Naive thymus-derived CD8-positive, alpha-beta T cell (primary cell): ENCODE measurements at regions not wholly inside any gene's neighbourhood (a gene's known extent, or its start where the extent isn't known, plus 50 kb on each side); places are given as distances from the start of the nearest gene placed in this dataset.
"Not testable (repeated sequence)": the region's sequence is repeated elsewhere in the genome, so short reads cannot be mapped to it uniquely, and the experiment has no call there.

ENCODE experiments used
- ATAC-seq, 2 donors: fragments of 150-1000 bp; cut with Tn5 transposase in 1 of 2; sonication (Bioruptor Pico), chemical (Tn5 transposase) in 1 of 2; 1 replicate in 1 of 2; 2 replicates in 1 of 2; pipeline ENCODE4 v1.10.0; 2021; ENCODE audit warnings: mild to moderate bottlenecking in 2 of 2, moderate library complexity in 2 of 2
- POLR2A ChIA-PET: fragments of 350-600 bp; sonication (Branson Sonifier 250); formaldehyde crosslinking; loops from one replicate; lab custom pipeline; 2021; ENCODE audit warnings: antibody characterized with exemption; lab: Charles Lee
- DNase-seq, 10 donors: peaks; one replicate each; pipeline versions ENCODE4 v3.0.0 to v3.0.0-alpha.2; 2020 to 2022
- H3K27ac Mint-ChIP-seq, 10 donors: one replicate each; pipeline ENCODE4 v1.8.0; 2020 to 2022; ENCODE audit warnings: mild to moderate bottlenecking in 10 of 10, mixed read lengths in 10 of 10, moderate library complexity in 4 of 10, inconsistent platforms in 1 of 10
- H3K27me3 Mint-ChIP-seq, 5 donors: one replicate each; pipeline ENCODE4 v1.8.0; 2021 to 2022; ENCODE audit warnings: mixed read lengths in 5 of 5
- H3K36me3 Mint-ChIP-seq, 3 donors: one replicate each; pipeline ENCODE4 v1.8.0; 2020 to 2022; ENCODE audit warnings: mixed read lengths in 3 of 3, mild to moderate bottlenecking in 2 of 3, inconsistent platforms in 1 of 3
- H3K4me1 Mint-ChIP-seq, 4 donors: one replicate each; pipeline ENCODE4 v1.8.0; 2021 to 2022; ENCODE audit warnings: mixed read lengths in 4 of 4
- H3K4me3 Mint-ChIP-seq, 10 donors: one replicate each; pipeline ENCODE4 v1.8.0; 2020 to 2022; ENCODE audit warnings: mild to moderate bottlenecking in 10 of 10, mixed read lengths in 10 of 10, moderate library complexity in 6 of 10, inconsistent platforms in 1 of 10
- H3K9me3 Mint-ChIP-seq, 9 donors: one replicate each; pipeline ENCODE4 v1.8.0; 2020 to 2022; ENCODE audit warnings: mixed read lengths in 9 of 9, mild to moderate bottlenecking in 3 of 9, inconsistent platforms in 1 of 9, moderate library complexity in 1 of 9

DNA sequence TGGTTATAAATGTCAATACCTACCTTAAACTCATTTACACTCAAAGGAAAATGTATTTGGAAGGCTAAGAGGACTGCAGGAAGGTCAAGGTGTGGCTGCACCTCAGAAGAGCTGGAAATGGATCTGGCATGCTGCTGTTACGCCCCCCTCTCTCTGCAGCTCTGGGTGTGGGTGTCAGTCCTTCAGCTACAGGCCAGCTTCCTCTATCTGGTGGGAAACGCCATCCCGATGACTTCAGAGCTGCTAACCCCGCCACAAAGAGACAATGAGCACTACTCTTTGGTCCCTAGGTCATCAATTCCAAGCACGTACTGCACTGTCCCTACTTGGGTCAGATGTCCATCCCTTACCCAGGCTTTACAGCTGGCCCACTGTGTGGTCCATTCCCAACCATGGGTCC is 74.2 kb downstream of the TEX35 start:
- DNase-seq (no peak), ATAC-seq (no peak)
- Mint-ChIP-seq H3K36me3 (peaks cover 0 to 8% (median 0%) of the 10 kb centered on the region in 3 donors), H3K27ac (no peak overlapping the region), H3K4me1 (peaks cover 0 to 29% (median 0%) of the 10 kb centered on the region in 4 donors), H3K27me3 (peaks cover 10 to 40% (median 13%) of the 10 kb centered on the region in 5 donors), H3K4me3 (no peak overlapping the region), H3K9me3 (peaks cover 0 to 11% (median 5%) of the 10 kb centered on the region in 9 donors)
- POLR2A ChIA-PET, result no interaction called here

DNA sequence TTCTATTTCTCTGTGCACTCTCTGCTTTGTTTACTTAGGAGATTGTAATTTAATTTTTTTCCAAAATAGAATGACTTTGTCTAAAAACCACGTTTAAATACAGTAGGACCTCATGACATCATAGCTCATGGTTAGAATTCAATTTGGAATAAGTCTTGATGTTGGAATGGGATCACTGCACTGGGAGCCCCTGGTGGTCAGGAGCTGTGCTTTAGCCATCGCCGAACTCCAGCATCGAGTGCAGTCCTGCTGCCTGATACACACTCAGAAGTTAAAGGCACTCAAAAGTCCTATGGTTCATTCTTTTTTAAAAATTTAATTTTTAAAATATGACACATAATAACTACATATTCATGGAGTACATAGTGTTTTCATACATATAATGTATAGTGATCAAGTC is 75.1 kb downstream of the TEX35 start:
- ATAC-seq (no peak), DNase-seq (no peak)
- peaks cover 0 to 25% (median 0%) of the 10 kb centered on the region in 4 donors for H3K4me1 Mint-ChIP-seq
- POLR2A ChIA-PET, result interaction anchor here (0.6 kb wide), 1 partner anchor 20 kb away, joined by 4 read pairs; no protein-coding TSS in a partner anchor
- no peak overlapping the region for H3K27ac Mint-ChIP-seq
- H3K9me3 Mint-ChIP-seq, result peaks cover 0 to 13% (median 6%) of the 10 kb centered on the region in 9 donors
- no peak overlapping the region for H3K4me3 Mint-ChIP-seq
- H3K36me3 Mint-ChIP-seq, result peaks cover 0 to 8% (median 0%) of the 10 kb centered on the region in 3 donors
- H3K27me3 Mint-ChIP-seq, result peaks cover 10 to 39% (median 13%) of the 10 kb centered on the region in 5 donors

DNA sequence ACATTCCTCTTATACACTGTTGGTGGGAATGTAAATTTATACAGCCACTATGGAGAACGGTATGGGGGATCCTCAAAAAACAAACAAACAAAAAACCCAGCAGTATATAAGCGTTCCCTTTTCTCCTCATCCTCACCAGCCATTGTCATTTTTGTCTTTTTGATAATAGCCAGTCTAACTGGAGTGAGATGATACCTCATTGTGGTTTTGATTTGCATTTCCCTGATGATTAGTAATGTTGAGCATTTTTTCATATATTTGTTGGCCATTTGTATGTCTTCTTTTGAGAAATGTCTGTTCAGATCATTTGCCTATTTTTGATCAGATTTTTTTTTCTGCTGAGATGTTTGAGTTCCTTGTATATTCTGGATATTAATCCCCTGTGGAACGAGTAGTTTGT is 76.1 kb downstream of the TEX35 start:
- H3K27ac Mint-ChIP-seq, DNase-seq, ATAC-seq, H3K36me3 Mint-ChIP-seq, POLR2A ChIA-PET, H3K4me3 Mint-ChIP-seq: not testable (repeated sequence)
- H3K27me3 Mint-ChIP-seq, result peaks cover 10 to 39% (median 13%) of the 10 kb centered on the region in 5 donors
- H3K9me3 Mint-ChIP-seq, result peaks cover 0 to 13% (median 6%) of the 10 kb centered on the region in 9 donors
- peaks cover 0 to 27% (median 0%) of the 10 kb centered on the region in 4 donors for H3K4me1 Mint-ChIP-seq

DNA sequence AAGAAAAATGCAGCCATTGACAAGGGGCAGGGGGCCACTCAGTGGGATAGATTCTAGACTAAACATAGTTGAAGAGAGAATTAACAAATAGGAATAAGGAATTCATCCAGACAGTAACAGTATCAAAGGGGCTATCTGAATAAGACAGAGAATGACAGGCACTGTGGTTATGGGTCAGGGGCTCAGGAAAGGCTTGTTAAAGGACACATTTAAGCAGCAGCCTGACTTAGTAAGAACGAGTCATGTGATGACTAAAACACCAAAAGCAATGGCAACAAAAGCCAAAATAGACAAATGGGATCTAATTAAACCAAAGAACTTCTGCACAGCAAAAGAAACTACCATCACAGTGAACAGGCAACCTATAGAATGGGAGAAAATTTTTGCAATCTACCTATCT is 78.9 kb downstream of the TEX35 start:
- Mint-ChIP-seq H3K27me3 (peaks cover 7 to 39% (median 13%) of the 10 kb centered on the region in 5 donors), H3K9me3 (peaks cover 0 to 13% (median 6%) of the 10 kb centered on the region in 9 donors), H3K4me1 (peaks cover 0 to 34% (median 0%) of the 10 kb centered on the region in 4 donors)
- H3K36me3 Mint-ChIP-seq, DNase-seq, ATAC-seq, POLR2A ChIA-PET, H3K27ac Mint-ChIP-seq, H3K4me3 Mint-ChIP-seq: not testable (repeated sequence)

DNA sequence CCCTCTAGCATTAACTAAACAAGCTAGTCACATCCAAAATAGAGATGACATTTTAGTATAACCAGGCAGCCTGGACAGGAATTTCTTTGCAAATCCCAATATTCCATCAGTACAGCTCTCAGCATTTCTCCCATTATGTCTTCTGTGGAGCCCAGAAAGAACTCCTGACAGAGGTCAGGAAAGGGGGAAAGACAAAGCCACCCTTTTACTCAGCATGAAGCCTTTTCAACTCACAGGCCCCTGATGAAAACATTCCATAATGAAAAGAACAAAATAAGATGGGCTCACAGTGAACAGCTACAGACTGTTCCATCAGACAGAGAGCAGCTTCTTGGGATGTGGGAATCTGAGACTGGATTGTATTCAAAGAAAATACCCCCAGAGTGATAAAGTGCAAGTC is 80.6 kb downstream of the TEX35 start:
- Mint-ChIP-seq H3K27me3 (peaks cover 7 to 31% (median 11%) of the 10 kb centered on the region in 5 donors), H3K36me3 (peaks cover 0 to 8% (median 0%) of the 10 kb centered on the region in 3 donors), H3K27ac (no peak overlapping the region), H3K4me1 (peaks cover 0 to 37% (median 0%) of the 10 kb centered on the region in 4 donors), H3K4me3 (no peak overlapping the region), H3K9me3 (peaks cover 0 to 13% (median 6%) of the 10 kb centered on the region in 9 donors)
- no peak for DNase-seq
- no peak for ATAC-seq
- POLR2A ChIA-PET, result no interaction called here

DNA sequence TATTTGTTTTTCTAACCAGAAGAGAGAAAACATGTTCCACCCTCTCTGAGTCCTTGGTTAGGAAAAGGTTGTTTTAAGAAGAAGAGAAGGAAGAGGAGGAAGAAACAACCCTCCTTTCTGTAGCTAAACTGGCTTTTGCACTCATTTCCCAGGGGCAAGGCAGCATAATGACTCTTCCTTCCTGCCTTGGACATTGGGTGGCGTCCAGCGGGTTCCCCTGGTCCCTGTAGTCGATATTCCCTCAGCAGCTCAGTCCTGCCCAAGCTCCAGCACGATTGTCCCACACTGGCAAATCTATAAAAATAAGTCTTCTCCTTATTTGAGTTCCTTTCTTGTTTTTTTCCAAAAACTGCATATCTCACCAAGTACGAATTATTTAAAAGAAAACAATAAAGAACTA is 81.2 kb downstream of the TEX35 start:
- Mint-ChIP-seq H3K27me3 (peaks cover 5 to 26% (median 10%) of the 10 kb centered on the region in 5 donors), H3K27ac (no peak overlapping the region), H3K9me3 (peaks cover 0 to 13% (median 6%) of the 10 kb centered on the region in 9 donors), H3K36me3 (peaks cover 0 to 8% (median 0%) of the 10 kb centered on the region in 3 donors), H3K4me1 (peaks cover 0 to 41% (median 0%) of the 10 kb centered on the region in 4 donors), H3K4me3 (no peak overlapping the region)
- POLR2A ChIA-PET, result no interaction called here
- no peak for DNase-seq
- no peak for ATAC-seq

DNA sequence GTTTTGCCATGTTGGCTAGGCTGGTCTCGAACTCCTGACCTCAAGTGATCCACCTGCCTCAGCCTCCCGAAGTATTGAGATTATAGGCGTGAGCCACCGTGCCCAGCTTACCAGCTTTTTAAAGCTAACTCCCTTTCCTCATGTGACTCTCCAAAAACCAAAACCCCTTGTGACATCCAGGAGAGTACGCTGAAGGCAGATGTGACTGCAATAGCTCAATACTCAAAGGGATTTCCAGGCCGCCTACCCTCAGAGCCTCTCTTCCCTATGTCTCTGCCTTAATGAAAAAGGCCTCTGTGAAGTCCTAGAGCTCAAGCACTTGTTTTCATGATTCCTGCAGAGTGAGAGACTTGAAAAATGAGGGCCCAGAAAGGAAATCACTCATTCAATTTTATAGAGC is 82.6 kb downstream of the TEX35 start:
- Mint-ChIP-seq H3K27ac (no peak overlapping the region), H3K27me3 (peaks cover 1 to 14% (median 3%) of the 10 kb centered on the region in 5 donors), H3K4me1 (peaks cover 0 to 43% (median 0%) of the 10 kb centered on the region in 4 donors), H3K4me3 (no peak overlapping the region), H3K36me3 (peaks cover 0 to 8% (median 0%) of the 10 kb centered on the region in 3 donors), H3K9me3 (peaks cover 0 to 13% (median 6%) of the 10 kb centered on the region in 9 donors)
- ATAC-seq, result no peak
- no peak for DNase-seq
- POLR2A ChIA-PET, result interaction anchor here (0.6 kb wide), 1 partner anchor 647 kb away, joined by 3 read pairs; no protein-coding TSS in a partner anchor

DNA sequence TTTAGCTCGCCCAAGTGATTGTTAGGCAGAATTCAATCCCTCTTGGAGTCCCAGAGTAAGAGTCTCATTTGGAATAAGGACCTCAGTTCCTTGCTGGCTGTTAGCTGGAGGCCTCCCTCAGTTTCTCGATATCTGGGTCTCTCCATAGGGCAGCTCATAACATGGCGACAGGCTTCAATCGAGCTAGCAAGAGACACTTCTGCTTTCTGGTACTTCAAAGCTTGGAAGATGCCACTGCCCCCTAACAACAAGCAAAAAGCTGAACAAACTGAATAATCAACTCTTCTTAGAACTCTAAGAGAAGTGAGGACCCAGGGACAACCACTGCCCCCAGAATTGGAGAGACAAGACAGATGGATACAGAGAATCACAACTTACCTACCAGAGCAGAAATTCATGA is 86.2 kb downstream of the TEX35 start:
- no peak for ATAC-seq
- no peak for DNase-seq
- peak overlapping the region in 1 of 10 donors; percentile 70 for H3K27ac Mint-ChIP-seq
- no peaks in the 10 kb centered on the region for H3K9me3 Mint-ChIP-seq
- H3K27me3 Mint-ChIP-seq, result peaks cover 0 to 14% (median 0%) of the 10 kb centered on the region in 5 donors
- H3K4me1 Mint-ChIP-seq, result peaks cover 0 to 40% (median 0%) of the 10 kb centered on the region in 4 donors
- POLR2A ChIA-PET, result interaction anchor here (0.6 kb wide), 1 partner anchor 165 kb away, joined by 3 read pairs; no protein-coding TSS in a partner anchor
- H3K4me3 Mint-ChIP-seq, result no peak overlapping the region
- H3K36me3 Mint-ChIP-seq, result no peaks in the 10 kb centered on the region

DNA sequence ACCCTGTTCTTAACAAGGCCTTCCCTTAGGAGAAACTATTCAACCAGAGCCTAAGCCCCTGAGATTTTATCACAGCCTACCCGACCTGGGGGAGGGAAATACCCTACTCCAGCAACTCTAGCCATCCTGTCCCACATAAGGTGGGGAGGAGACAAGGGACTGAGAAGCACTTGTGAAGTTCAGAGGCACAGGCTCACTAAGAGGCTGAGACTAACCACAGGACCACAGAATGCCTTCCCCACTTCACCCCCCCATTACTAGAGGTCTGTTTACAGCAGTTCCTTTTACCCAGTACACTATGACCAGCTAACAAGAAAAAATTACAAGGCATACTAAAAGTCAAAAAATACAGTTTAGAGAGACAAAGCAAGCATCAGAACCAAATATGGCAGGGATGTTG is 86.8 kb downstream of the TEX35 start:
- no peak overlapping the region for H3K4me3 Mint-ChIP-seq
- ATAC-seq, result no peak
- POLR2A ChIA-PET, result interaction anchor here (0.6 kb wide), 1 partner anchor 36 kb away, joined by 3 read pairs; no protein-coding TSS in a partner anchor
- H3K36me3 Mint-ChIP-seq, result no peaks in the 10 kb centered on the region
- peaks cover 0 to 38% (median 0%) of the 10 kb centered on the region in 4 donors for H3K4me1 Mint-ChIP-seq
- DNase-seq, result no peak
- no peak overlapping the region for H3K27ac Mint-ChIP-seq
- H3K27me3 Mint-ChIP-seq, result peaks cover 0 to 14% (median 0%) of the 10 kb centered on the region in 5 donors
- no peaks in the 10 kb centered on the region for H3K9me3 Mint-ChIP-seq

DNA sequence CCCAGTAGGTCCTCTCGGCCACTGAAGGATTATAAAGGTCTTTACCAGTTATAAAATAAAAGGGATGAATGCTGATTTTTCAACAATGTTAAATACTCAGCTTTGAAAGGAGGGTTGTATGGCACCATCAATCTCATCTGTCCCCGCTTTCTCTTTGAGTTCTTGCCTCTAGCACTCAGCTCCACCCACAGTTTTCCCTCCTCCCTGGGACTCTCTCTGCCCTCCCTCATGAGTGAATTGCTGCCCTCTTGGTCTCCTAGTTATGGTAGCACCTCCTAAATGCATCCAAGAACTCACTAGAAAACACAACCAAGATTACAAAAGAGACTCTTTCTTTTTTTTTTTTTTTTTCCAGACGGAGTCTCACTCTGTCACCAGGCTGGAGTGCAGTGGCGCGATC is 91.0 kb downstream of the TEX35 start:
- H3K4me1 Mint-ChIP-seq, result peaks cover 0 to 65% (median 0%) of the 10 kb centered on the region in 4 donors
- H3K27me3 Mint-ChIP-seq, result peaks cover 0 to 11% (median 0%) of the 10 kb centered on the region in 5 donors
- no peak for DNase-seq

DNA sequence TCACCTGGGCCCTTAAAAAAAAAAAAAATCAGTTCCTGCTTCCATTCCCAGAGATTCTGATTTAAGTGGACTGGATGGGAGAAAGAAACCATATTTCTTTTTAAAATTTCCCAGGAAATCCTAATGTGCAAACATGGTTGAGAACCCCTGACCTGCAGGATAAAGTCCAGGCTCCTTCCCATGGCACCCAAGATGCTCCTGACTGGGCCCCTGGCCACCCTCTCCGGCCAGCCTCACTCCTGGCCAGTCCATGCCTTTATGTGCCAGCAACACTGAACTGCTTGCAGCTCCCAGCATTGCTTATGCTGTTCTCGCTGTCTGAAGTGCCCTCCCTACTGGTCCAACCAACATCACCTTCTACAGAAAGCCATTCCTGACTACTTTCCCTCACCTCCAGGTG is 93.9 kb downstream of the TEX35 start:
- peaks cover 0 to 56% (median 0%) of the 10 kb centered on the region in 4 donors for H3K4me1 Mint-ChIP-seq
- ATAC-seq (no peak), DNase-seq (no peak)
- POLR2A ChIA-PET, result interaction anchor here (1.0 to 1.5 kb wide), 3 partner anchors 26 to 118 kb away, joined by 3 to 5 read pairs (median 4); partner anchors contain the start of gene RALGPS2
- H3K9me3 Mint-ChIP-seq, result no peaks in the 10 kb centered on the region
- H3K27me3 Mint-ChIP-seq, result peaks cover 0 to 3% (median 0%) of the 10 kb centered on the region in 5 donors
- H3K4me3 Mint-ChIP-seq, result no peak overlapping the region
- H3K27ac Mint-ChIP-seq, result peak overlapping the region in 2 of 10 donors; percentile 2 to 90
- no peaks in the 10 kb centered on the region for H3K36me3 Mint-ChIP-seq

More for the DNA sequence above, 91.0 kb downstream of the TEX35 start:
- H3K4me3 Mint-ChIP-seq, result no peak overlapping the region
- POLR2A ChIA-PET, result no interaction called here
- ATAC-seq, result no peak
- H3K36me3 Mint-ChIP-seq, result no peaks in the 10 kb centered on the region
- H3K27ac Mint-ChIP-seq, result peak overlapping the region in 1 of 10 donors; percentile 61
- no peaks in the 10 kb centered on the region for H3K9me3 Mint-ChIP-seq

DNA sequence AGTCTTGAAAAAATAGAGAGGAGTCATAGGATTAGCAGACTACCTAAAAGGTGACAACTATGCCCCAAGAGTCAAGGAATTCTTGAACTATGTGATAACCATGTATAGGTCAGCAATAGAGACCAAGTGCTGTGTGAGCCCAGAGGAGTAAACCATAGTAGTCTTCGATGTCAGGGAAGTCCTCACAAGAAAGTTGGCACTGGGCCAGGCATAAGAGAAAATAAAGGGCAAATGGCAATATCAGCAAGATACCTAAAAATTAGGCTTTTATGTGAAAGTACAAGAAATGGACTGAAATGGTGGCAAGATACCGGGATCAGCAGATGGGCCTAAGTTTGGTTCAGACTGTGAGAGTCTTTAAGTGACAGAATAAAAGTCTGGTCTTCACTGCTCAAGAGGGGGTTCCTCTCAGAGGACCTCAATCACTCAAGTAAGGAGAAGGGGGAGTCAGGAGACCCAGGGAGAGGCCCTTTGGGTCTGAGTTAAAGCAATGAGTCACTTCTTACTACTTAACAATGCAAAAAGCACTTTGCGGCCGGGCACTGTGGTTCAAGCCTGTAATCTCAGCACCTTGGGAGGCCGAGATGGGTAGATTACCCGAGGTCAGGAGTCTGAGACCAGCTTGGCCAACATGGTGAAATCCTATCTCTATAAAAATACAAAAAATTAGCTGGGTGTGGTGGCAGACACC is 95.0 kb downstream of the TEX35 start:
- Mint-ChIP-seq H3K27ac (peak overlapping the region in 2 of 10 donors; percentile 52 to 90), H3K4me3 (peak overlapping the region in 1 of 10 donors; percentile 12), H3K4me1 (peaks cover 0 to 48% (median 0%) of the 10 kb centered on the region in 4 donors), H3K36me3 (no peaks in the 10 kb centered on the region), H3K27me3 (peaks cover 0 to 3% (median 0%) of the 10 kb centered on the region in 5 donors), H3K9me3 (no peaks in the 10 kb centered on the region)
- ATAC-seq, result no peak
- no peak for DNase-seq
- POLR2A ChIA-PET, result interaction anchor here (0.7 kb wide), 1 partner anchor 20 kb away, joined by 4 read pairs; no protein-coding TSS in a partner anchor

DNA sequence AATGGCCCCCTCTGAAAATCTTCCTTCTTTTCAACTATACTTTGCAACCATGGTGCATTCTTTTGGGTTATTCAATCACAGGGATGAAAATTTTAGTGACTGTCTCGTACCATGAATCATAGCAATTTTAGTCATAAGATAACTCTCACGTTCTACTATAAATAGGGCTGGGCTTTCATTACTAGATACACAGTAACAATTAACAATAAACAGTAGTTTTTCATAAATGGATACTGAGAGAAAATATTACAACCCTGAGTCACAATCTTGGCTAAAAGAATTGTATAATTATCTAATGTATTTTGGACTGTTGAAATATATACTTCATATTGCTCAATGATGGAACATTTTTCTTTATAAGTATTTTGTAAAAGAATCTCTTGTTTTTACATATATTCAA is 96.1 kb downstream of the TEX35 start:
- Mint-ChIP-seq H3K27me3 (peaks cover 0 to 3% (median 0%) of the 10 kb centered on the region in 5 donors), H3K4me3 (no peak overlapping the region), H3K4me1 (peaks cover 0 to 45% (median 0%) of the 10 kb centered on the region in 4 donors), H3K9me3 (no peaks in the 10 kb centered on the region), H3K36me3 (no peaks in the 10 kb centered on the region), H3K27ac (peak overlapping the region in 2 of 10 donors; percentile 58 to 90)
- POLR2A ChIA-PET, result no interaction called here
- no peak for ATAC-seq
- DNase-seq, result no peak
